CD14-positive monocyte (primary cell): ENCODE measurements at regions not wholly inside any gene's neighbourhood (a gene's known extent, or its start where the extent isn't known, plus 50 kb on each side); places are given as distances from the start of the nearest gene placed in this dataset.

Experiments used
- DNase-seq, 3 donors: peaks; one replicate each; pipeline ENCODE4 v3.0.0-alpha.2; 2011 to 2022
- H2AFZ ChIP-seq: 2 replicates; pipeline ENCODE4 v1.6.0; 2012; ENCODE audit warnings: mild to moderate bottlenecking, low read depth, low read length, inconsistent platforms; ENCODE audit not compliant: insufficient read depth, poor library complexity, severe bottlenecking
- H3K27ac ChIP-seq, 2 donors: 1 replicate in 1 of 2; 2 replicates in 1 of 2; pipeline ENCODE4 v1.5.1; 2012 to 2013; ENCODE audit warnings: low read length in 2 of 2, control low read depth in 1 of 2, inconsistent platforms in 1 of 2, low read depth in 1 of 2, mild to moderate bottlenecking in 1 of 2
- H3K27me3 ChIP-seq, 2 donors: one replicate each; pipeline versions ENCODE4 v1.6.0 to v1.6.1; 2011 to 2013; ENCODE audit warnings: low read length in 2 of 2; ENCODE audit not compliant: control insufficient read depth in 2 of 2, insufficient read depth in 2 of 2
- H3K36me3 ChIP-seq, 2 donors: replicated peaks in 1 of 2; 1 replicate in 1 of 2; 2 replicates in 1 of 2; pipeline versions ENCODE4 v1.5.1 to v1.6.1; 2012 to 2013; ENCODE audit warnings: low read length in 2 of 2, control low read depth in 1 of 2, inconsistent platforms in 1 of 2, mild to moderate bottlenecking in 1 of 2; ENCODE audit not compliant: insufficient read depth in 2 of 2, control insufficient read depth in 1 of 2
- H3K4me1 ChIP-seq, 2 donors: 1 replicate in 1 of 2; 2 replicates in 1 of 2; pipeline versions ENCODE4 v1.5.1 to v1.6.1; 2012 to 2013; ENCODE audit warnings: low read length in 2 of 2, control low read depth in 1 of 2, inconsistent platforms in 1 of 2, mild to moderate bottlenecking in 1 of 2, moderate library complexity in 1 of 2; ENCODE audit not compliant: insufficient read depth in 2 of 2, control insufficient read depth in 1 of 2
- H3K4me2 ChIP-seq: replicated peaks from 2 replicates; pipeline ENCODE3; 2012; ENCODE audit warnings: low read length, moderate library complexity, mild to moderate bottlenecking; ENCODE audit not compliant: poor library complexity, severe bottlenecking; ENCODE audit errors: extremely low read depth
- H3K4me3 ChIP-seq, 3 experiments: fragments of 200-600 bp in 1 of 3; sonication (generic) in 1 of 3; replicated peaks in 1 of 3; 1 replicate in 2 of 3; 2 replicates in 1 of 3; pipeline ENCODE4 v1.5.1; 2011 to 2013; ENCODE audit warnings: low read length in 3 of 3, mild to moderate bottlenecking in 3 of 3, control low read depth in 2 of 3, low read depth in 2 of 3, inconsistent platforms in 1 of 3, moderate library complexity in 1 of 3
- H3K79me2 ChIP-seq: 2 replicates; pipeline ENCODE4 v1.6.0; 2012; ENCODE audit warnings: mild to moderate bottlenecking, control low read depth, inconsistent platforms, low read length, moderate library complexity; ENCODE audit not compliant: insufficient read depth
- H3K9ac ChIP-seq: 2 replicates; pipeline ENCODE4 v1.6.0; 2017; ENCODE audit warnings: low read length, mild to moderate bottlenecking; ENCODE audit not compliant: insufficient read depth, poor library complexity, severe bottlenecking
- H3K9me3 ChIP-seq, 2 donors: replicated peaks in 1 of 2; 1 replicate in 1 of 2; 2 replicates in 1 of 2; pipeline versions ENCODE4 v1.5.1 to v1.6.1; 2012 to 2013; ENCODE audit warnings: low read length in 2 of 2, control low read depth in 1 of 2; ENCODE audit not compliant: control insufficient read depth in 1 of 2, insufficient read depth in 1 of 2
- H4K20me1 ChIP-seq: 2 replicates; pipeline ENCODE4 v1.6.0; 2012; ENCODE audit warnings: mild to moderate bottlenecking, low read length, control low read depth, moderate library complexity; ENCODE audit not compliant: insufficient read depth
- H3K27ac Mint-ChIP-seq, 7 donors: one replicate each; pipeline ENCODE4 v1.8.0; 2020; ENCODE audit warnings: mild to moderate bottlenecking in 7 of 7, mixed read lengths in 7 of 7, moderate library complexity in 6 of 7, inconsistent platforms in 2 of 7
- H3K27me3 Mint-ChIP-seq, 3 donors: one replicate each; pipeline ENCODE4 v1.8.0; 2021 to 2022; ENCODE audit warnings: low read depth in 3 of 3, mild to moderate bottlenecking in 3 of 3, mixed read lengths in 3 of 3, moderate library complexity in 3 of 3, inconsistent platforms in 1 of 3
- H3K36me3 Mint-ChIP-seq, 2 donors: one replicate each; pipeline ENCODE4 v1.8.0; 2020; ENCODE audit warnings: mixed read lengths in 2 of 2, inconsistent platforms in 1 of 2, mild to moderate bottlenecking in 1 of 2
- H3K4me1 Mint-ChIP-seq: one replicate; pipeline ENCODE4 v1.8.0; 2020; ENCODE audit warnings: mild to moderate bottlenecking, mixed read lengths
- H3K4me3 Mint-ChIP-seq, 2 donors: one replicate each; pipeline ENCODE4 v1.8.0; 2020; ENCODE audit warnings: mild to moderate bottlenecking in 2 of 2, mixed read lengths in 2 of 2, moderate library complexity in 1 of 2
- H3K9me3 Mint-ChIP-seq, 7 donors: one replicate each; pipeline ENCODE4 v1.8.0; 2020 to 2022; ENCODE audit warnings: mixed read lengths in 7 of 7, mild to moderate bottlenecking in 6 of 7, moderate library complexity in 6 of 7, inconsistent platforms in 2 of 7
- CTCF ChIP-seq: fragments of 200-600 bp; IDR thresholded peaks from one replicate; pipeline ENCODE4 v1.8.0; 2022; ENCODE audit warnings: antibody characterized with exemption, mild to moderate bottlenecking
- WGBS: methylation state at CpG from one replicate; pipeline ENCODE4 v1.1.5; 2013; ENCODE audit warnings: missing lambda C conversion rate; ENCODE audit not compliant: insufficient coverage; 5-methylcytosine and 5-hydroxymethylcytosine counted together
- intact Hi-C, 2 donors: fragments of 100-400 bp; cut with micrococcal nuclease; formaldehyde crosslinking; loops; one replicate each; pipeline versions ENCODE4 v1.15.0 to v1.15.1; 2023

DNA sequence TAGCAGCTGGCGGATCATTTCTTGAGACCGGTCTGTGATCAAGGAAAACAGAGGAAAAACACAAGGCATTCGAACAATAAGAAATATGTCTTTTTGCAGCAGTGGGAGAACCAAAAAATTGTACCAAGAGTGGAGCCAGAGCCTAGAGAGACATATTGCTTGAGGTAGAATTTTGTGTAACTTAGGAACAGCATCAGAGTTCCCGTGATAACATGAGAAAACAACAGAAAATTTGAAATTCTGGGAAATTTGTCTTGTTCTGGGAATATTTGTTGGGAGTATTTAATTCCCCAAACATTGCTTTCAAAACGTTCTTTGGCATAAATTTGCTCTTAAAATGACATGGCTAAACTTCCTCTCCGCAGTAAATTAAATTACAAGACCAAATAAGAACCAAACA is 267.5 kb downstream of the GPD2 start:
- Mint-ChIP-seq H3K9me3 (peaks cover 0 to 2% (median 0%) of the 10 kb centered on the region in 7 donors), H3K27ac (no peak overlapping the region), H3K4me3 (no peak overlapping the region), H3K36me3 (no peaks in the 10 kb centered on the region), H3K4me1 (no peaks in the 10 kb centered on the region), H3K27me3 (peaks cover 0 to 2% (median 0%) of the 10 kb centered on the region in 3 donors)
- H3K4me3 ChIP-seq: no peak overlapping the region
- no peak overlapping the region for H3K4me2 ChIP-seq
- no peaks in the 10 kb centered on the region for H4K20me1 ChIP-seq
- intact Hi-C loops: no loop called here
- no peaks in the 10 kb centered on the region for H3K4me1 ChIP-seq
- no peak overlapping the region for H3K9ac ChIP-seq
- TF ChIP-seq CTCF: no peak
- no peak overlapping the region for H3K27ac ChIP-seq
- no peaks in the 10 kb centered on the region for H3K9me3 ChIP-seq
- H3K36me3 ChIP-seq: no peaks in the 10 kb centered on the region
- DNase-seq: no peak
- WGBS: 83% methylated on average over 3 of the region's 6 CpGs
- H2AFZ ChIP-seq: no peak overlapping the region
- no peaks in the 10 kb centered on the region for H3K27me3 ChIP-seq
- H3K79me2 ChIP-seq: no peaks in the 10 kb centered on the region

GRCh38 chr2:156704132-156704531 is 268.0 kb downstream of the GPD2 start:
- Histone ChIP-seq H3K4me2 (no peak overlapping the region), H3K79me2 (no peaks in the 10 kb centered on the region), H3K4me1 (no peaks in the 10 kb centered on the region), H3K9me3 (no peaks in the 10 kb centered on the region), H3K4me3 (no peak overlapping the region), H4K20me1 (no peaks in the 10 kb centered on the region), H2AFZ (no peak overlapping the region), H3K9ac (no peak overlapping the region), H3K27me3 (no peaks in the 10 kb centered on the region), H3K36me3 (no peaks in the 10 kb centered on the region), H3K27ac (no peak overlapping the region)
- DNase-seq: no peak
- Mint-ChIP-seq H3K27ac (no peak overlapping the region), H3K27me3 (peaks cover 0 to 2% (median 1%) of the 10 kb centered on the region in 3 donors), H3K4me3 (no peak overlapping the region), H3K4me1 (no peaks in the 10 kb centered on the region), H3K9me3 (peaks cover 0 to 2% (median 0%) of the 10 kb centered on the region in 7 donors), H3K36me3 (no peaks in the 10 kb centered on the region)
- intact Hi-C loops: no loop called here
- TF ChIP-seq CTCF: no peak
- 60% methylated on average over 1 of the region's 3 CpGs for WGBS
